GM18907 (cell line): ENCODE measurements at regions not wholly inside any gene's neighbourhood (a gene's known extent, or its start where the extent isn't known, plus 50 kb on each side); places are given as distances from the start of the nearest gene placed in this dataset.

ENCODE experiments used
- ATAC-seq: cut with Tn5 transposase; IDR thresholded peaks from one replicate; pipeline ENCODE4 v1.9.1; 2021; ENCODE audit warnings: mild to moderate bottlenecking, moderate library complexity; ENCODE audit not compliant: unreplicated experiment

DNA sequence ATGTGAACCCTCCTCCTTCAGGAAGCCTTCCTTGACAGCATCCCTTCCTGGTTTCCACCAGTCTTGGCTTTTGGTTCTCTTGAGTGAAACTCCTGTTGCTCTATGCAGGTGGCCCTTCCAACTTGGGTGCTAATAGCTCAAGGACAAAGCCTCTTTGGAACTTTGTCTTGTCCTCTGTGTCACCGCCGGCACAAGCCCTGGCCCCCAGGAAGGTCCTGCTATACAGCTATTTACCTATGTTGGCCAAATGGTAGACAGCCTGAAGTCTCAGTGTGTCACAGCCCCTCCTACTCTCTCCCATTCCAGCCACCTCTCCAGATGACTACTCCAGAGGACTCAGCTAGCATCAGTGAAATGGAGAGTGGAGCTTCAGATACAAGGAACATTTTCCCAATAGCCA, 94.7 kb upstream of the ZNF618 start:
- ATAC-seq: no peak

DNA sequence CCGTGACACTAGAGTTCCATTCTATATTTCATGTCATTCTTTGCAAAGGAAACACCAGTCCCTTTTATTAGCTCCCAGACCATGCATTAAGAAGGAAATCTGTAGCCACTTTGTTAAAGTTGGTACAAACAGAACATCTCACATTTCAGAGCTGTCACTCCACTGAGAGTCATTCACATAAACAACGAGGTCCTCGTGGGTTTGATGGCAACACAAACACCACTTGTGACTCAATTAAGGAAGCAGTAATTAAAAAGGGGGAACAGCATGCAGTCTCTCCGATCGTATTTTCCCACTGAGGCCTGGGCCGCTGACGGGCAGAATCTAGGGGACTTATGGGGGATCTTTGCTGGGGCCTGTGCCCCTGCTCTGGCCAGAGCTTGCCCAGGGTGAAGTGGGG, 94.2 kb upstream of the ZNF618 start:
- ATAC-seq: no peak

- ATAC-seq: no peak
Observed at GRCh38 chr9:113783475-113783874, 92.6 kb upstream of the ZNF618 start.

DNA sequence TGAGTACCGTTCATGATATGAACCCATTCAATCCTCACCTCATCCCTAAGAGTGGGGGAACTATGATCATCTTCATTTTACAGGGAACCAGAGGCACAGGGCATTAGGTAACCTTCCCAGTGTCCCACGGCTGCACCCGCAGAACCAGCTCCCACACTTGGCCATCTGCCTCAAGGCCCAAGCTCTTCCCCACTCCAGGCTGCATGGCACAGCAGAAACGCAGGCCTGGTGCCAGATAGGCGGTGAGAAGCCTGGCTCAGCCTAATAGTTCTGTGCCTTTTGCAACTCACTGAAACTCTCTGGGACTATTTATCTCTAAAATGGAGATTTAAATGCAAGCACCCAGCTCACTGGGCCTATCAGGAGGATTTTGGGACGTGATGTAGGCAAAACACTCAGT, 90.8 kb upstream of the ZNF618 start:
- ATAC-seq: no peak

DNA sequence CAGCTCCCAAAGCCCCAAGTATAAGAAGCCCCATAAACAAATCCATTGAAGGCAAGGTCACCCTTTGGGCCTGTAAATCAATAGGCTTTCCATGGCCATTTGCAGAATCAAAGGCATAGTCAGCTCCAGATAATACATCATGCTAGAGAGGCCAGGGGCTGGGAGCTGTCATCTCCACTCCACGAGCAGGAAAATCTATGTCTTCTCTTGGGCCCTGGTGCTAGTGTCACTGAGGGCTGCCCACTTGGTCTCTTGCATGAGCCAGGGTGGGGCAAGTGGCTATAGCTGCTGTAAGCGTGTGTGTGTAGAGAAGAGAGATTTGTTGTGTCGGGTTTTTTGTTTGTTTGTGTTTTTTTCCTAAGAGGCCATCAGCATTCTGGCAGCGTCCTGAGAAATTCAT, 90.0 kb upstream of the ZNF618 start:
- no peak for ATAC-seq

DNA sequence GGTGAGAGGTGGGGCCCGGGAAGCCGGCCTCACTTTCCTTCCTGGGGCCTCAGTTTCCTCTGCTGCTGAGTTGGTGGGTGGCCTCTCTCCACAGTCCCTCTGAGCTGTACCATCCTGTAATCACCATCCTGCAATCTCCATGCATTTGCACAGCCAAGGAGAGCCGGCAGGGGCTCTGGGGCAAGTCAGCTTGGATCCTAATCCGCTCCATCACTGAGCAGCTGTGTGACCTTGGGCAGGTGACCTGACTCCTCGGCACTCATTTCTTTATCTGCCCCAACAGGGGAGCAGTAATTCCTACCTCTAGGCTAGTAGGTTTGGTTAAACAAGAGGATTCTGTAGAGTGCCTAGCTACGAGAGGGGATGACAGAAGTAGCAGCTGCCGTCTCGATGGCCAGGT, 88.2 kb upstream of the ZNF618 start:
- no peak for ATAC-seq

GRCh38 chr9:113788616-113789330, 87.3 kb upstream of the ZNF618 start:
- no peak for ATAC-seq

- ATAC-seq: no peak
Observed at GRCh38 chr9:113790093-113790492, 86.0 kb upstream of the ZNF618 start.

DNA sequence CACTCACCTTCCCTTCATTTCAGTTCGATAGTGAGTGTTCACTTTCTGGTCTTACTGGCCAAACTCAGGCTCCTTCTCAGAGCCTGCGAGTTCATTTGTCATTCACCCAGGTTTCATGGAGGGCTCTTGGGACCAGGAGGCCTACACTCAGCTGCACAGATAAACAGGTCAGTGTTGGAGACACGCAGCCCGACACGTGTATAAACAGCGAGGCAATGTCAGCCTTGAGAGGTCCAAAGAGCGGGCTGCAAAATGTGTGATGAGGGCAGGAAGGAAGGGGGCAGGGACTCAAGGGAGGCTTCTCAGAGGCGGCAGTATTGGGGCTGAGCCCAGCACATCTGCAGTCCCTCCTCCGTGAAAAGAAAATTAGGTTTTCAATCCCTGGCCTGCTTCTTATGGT, 82.6 kb upstream of the ZNF618 start:
- ATAC-seq: no peak

DNA sequence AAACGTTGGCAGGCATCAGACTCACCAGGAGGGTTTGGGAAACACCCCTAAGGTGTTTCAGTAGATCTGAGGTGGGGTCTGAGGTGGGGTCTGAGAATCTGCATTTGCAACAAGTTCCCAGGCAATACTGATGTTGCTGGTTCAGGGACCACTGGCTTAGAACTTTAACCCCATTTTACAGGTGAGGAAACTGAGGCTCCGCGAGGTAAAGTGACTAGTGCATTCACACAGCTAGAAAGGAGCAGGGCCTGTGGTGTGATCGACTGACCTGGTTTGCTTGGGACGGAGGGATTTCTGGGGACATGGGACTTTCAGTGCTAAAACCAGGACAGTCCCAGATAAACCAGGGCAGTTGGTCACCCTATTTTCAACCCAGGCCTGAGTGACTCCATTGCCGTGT, 81.4 kb upstream of the ZNF618 start:
- ATAC-seq: no peak

DNA sequence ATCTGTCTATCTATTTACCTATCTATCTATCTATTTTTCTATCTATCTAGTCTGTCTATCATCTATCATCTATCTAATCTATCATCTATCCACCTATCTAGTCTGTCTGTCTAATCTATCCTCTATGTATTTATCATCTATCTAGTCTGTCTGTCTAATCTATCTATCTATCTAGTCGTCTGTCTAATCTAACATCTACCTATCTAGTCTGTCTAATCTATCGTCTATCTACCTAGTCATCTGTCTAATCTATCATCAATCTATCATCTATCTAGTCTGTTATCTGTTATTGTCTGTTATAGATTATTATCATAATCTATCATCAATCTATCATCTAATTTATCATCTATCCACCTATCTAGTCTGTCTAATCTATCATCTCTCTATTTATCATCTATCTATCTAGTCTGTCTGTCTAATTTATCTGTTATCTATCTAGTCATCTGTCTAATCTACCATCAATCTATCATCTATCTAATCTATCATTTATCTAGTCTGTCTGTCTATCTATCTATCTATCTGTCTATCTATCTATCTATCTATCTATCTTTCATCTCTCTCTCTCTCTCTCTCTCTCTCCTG, 80.2 kb upstream of the ZNF618 start:
- ATAC-seq: no peak

GRCh38 chr9:113796646-113797426, 79.3 kb upstream of the ZNF618 start:
- no peak for ATAC-seq

GRCh38 chr9:113798062-113799030, 77.8 kb upstream of the ZNF618 start:
- ATAC-seq: no peak

- ATAC-seq: no peak
Observed at GRCh38 chr9:113800276-113800675, 75.8 kb upstream of the ZNF618 start.

DNA sequence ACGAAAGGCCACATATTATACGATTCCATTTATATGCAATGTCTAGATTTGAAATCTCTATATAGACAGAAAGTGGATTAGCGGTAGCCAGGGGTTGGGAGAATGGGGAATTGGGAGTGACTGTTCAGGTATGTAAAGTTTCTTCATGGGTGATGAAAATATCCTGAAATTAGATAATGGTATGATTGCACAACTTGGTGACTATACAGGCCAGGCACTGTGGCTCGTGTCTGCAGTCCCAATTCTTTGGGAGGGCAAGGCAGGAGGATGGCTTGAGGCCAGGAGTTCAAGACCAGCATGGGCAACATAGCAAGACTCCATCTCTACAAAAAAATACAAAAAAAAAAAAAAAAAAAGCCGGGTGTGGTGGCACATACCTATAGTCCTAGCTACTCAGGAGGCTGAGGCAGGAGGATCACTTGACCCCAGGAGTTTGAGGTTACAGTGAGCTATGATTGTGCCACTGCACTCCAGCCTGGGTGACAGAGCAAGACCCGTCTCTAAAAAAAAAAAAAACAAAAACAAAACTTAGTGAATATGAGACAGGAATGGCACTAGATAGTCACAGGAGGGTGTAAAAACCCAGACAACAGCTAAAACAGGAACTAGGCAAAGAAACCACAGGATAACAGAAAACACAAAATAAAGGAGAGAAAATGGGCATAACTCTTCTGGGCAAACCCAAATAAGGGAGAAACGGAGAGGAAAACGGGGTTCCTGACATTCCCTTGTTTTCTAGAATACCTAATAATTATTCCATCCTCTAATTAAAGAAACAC, 72.1 kb upstream of the ZNF618 start:
- no peak for ATAC-seq

- no peak for ATAC-seq
Observed at GRCh38 chr9:113805486-113806132, 70.5 kb upstream of the ZNF618 start.

GRCh38 chr9:113807173-113808061, 68.7 kb upstream of the ZNF618 start:
- peak; percentile 58 for ATAC-seq
